Pancreas (tissue), 10 donors: ENCODE measurements at regions not wholly inside any gene's neighbourhood (a gene's known extent, or its start where the extent isn't known, plus 50 kb on each side); places are given as distances from the start of the nearest gene placed in this dataset.
"Not testable (repeated sequence)": the region's sequence is repeated elsewhere in the genome, so short reads cannot be mapped to it uniquely, and the experiment has no call there.

Source experiments
- ATAC-seq, 4 donors: fragments of 200-7000 bp; cut with Tn5 transposase; one replicate each; pipeline versions ENCODE4 v1.8.0 to v1.9.1; 2020; ENCODE audit warnings: mild to moderate bottlenecking in 4 of 4, moderate library complexity in 4 of 4
- DNase-seq, 6 donors: peaks; one replicate each; pipeline ENCODE4 v3.0.0-alpha.2; 2020
- FAIRE-seq: peaks from 2 replicates; lab custom pipeline; 2012; peaks lifted over from hg19 to GRCh38; lab: Jason Lieb, UNC
- H3K27ac ChIP-seq, 4 donors: fragments of 200-600 bp; sonication (generic); 1 replicate in 3 of 4; 2 replicates in 1 of 4; pipeline versions ENCODE4 v1.5.0 to v1.8.0; 2020
- H3K27me3 ChIP-seq, 4 donors: fragments of 200-600 bp; one replicate each; pipeline ENCODE4 v1.8.0; 2021
- H3K36me3 ChIP-seq, 3 donors: fragments of 200-600 bp; sonication (generic) in 1 of 3; one replicate each; pipeline versions ENCODE4 v1.5.0 to v1.8.0; 2020 to 2021
- H3K4me1 ChIP-seq, 3 donors: fragments of 200-600 bp; one replicate each; pipeline ENCODE4 v1.8.0; 2021
- H3K4me3 ChIP-seq, 4 donors: fragments of 200-600 bp; sonication (generic) in 2 of 4; one replicate each; pipeline versions ENCODE4 v1.5.0 to v1.8.0; 2020 to 2021
- H3K9me3 ChIP-seq, 4 donors: fragments of 200-600 bp; one replicate each; pipeline ENCODE4 v1.8.0; 2021
- WGBS, 2 donors: extraction: QIAGEN DNeasy Blood & Tissue Kit; methylation state at CpG; one replicate each; pipeline ENCODE4 v1.1.7; 2013; 5-methylcytosine and 5-hydroxymethylcytosine counted together
- intact Hi-C, 3 donors: fragments of 100-400 bp; cut with DNase I; formaldehyde crosslinking; loops; one replicate each; pipeline versions ENCODE4 v1.11.1 to v1.14.2; 2022
- TF ChIP-seq, protein P1 (sequence below), 4 donors: fragments of 200-600 bp; sonication (generic) in 3 of 4; IDR thresholded peaks; one replicate each; pipeline versions ENCODE4 v1.5.0 to v1.8.0; 2021; ENCODE audit warnings: antibody characterized with exemption in 4 of 4
- donor health status: healthy with polysubstance abuse.
- donor health status: DM: no; HTN: no; CAD: no; lungs with moderate emphysema.
- donor health status: DM: no; HTN: no; CAD: no.
- donor health status: control.
- donor health status: control.
- donor health status: Bipolar disorder and iron deficiency.
- donor health status: DM: yes; HTN: yes; CAD: no.
- donor health status: DM: no; HTN: no; CAD: no.
- donor health status: DM: no; HTN: no; CAD: no.
- donor health status: DM: yes; HTN: yes; CAD: no.

DNA sequence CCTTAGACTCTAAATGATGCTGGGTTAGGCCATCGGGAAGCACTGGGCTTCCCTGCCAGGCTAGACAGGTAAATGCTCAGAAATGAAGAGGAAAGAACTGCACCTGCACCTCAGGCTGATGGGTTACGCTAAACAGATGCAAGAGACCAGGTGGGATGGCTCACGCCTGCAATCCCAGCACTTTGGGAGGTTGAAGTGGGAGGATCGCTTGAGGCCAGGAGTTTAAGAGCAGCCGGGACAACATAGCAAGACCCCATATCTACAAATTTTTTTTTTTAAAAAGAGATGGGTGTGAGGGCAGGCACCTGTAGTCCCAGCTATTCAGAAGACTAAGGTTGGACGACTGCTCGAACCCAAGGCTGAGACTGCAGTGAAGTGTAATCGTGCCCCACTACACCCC is 634.7 kb downstream of the UQCRFS1 start:
- Histone ChIP-seq H3K9me3 (no peaks in the 10 kb centered on the region), H3K4me3 (no peak overlapping the region), H3K27ac (no peak overlapping the region), H3K36me3 (no peaks in the 10 kb centered on the region), H3K27me3 (no peaks in the 10 kb centered on the region), H3K4me1 (no peaks in the 10 kb centered on the region)
- TF ChIP-seq, protein P1, sequence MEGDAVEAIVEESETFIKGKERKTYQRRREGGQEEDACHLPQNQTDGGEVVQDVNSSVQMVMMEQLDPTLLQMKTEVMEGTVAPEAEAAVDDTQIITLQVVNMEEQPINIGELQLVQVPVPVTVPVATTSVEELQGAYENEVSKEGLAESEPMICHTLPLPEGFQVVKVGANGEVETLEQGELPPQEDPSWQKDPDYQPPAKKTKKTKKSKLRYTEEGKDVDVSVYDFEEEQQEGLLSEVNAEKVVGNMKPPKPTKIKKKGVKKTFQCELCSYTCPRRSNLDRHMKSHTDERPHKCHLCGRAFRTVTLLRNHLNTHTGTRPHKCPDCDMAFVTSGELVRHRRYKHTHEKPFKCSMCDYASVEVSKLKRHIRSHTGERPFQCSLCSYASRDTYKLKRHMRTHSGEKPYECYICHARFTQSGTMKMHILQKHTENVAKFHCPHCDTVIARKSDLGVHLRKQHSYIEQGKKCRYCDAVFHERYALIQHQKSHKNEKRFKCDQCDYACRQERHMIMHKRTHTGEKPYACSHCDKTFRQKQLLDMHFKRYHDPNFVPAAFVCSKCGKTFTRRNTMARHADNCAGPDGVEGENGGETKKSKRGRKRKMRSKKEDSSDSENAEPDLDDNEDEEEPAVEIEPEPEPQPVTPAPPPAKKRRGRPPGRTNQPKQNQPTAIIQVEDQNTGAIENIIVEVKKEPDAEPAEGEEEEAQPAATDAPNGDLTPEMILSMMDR (IDR thresholded peaks at IDR 0.05) = no peak
- 65 to 77% methylated on average over 8 of the region's 8 CpGs for WGBS, 2 donors
- no peak for FAIRE-seq
- intact Hi-C loops = no loop called here
- DNase-seq = no peak
- no peak for ATAC-seq

DNA sequence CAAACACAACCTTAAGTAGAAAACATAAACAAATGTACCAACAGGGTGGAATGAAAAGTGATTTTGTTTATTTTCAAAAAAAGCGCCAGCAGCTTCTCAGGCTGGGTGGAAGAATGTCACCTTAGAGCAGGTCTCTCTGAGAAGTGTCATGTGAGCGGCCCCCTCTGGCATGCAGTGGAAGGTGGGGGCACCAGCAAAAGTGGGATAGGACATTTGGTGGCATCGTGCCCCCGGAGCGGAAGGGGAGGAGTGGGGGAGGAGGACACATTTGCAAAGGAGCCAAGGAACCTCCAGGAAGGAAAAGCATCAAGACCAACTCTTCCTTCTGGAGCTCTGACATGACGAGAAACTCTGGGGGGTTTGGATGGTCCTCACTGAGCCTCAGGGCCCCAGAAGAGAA is 635.3 kb downstream of the UQCRFS1 start:
- Histone ChIP-seq H3K4me1 (no peaks in the 10 kb centered on the region), H3K9me3 (no peaks in the 10 kb centered on the region), H3K27ac (no peak overlapping the region), H3K36me3 (no peaks in the 10 kb centered on the region), H3K4me3 (no peak overlapping the region), H3K27me3 (no peaks in the 10 kb centered on the region)
- intact Hi-C loops = no loop called here
- WGBS, 2 donors = 68 to 73% methylated on average over 6 of the region's 6 CpGs
- DNase-seq (no peak), ATAC-seq (no peak), FAIRE-seq (no peak)
- TF ChIP-seq, protein P1 (IDR thresholded peaks at IDR 0.05) = no peak

DNA sequence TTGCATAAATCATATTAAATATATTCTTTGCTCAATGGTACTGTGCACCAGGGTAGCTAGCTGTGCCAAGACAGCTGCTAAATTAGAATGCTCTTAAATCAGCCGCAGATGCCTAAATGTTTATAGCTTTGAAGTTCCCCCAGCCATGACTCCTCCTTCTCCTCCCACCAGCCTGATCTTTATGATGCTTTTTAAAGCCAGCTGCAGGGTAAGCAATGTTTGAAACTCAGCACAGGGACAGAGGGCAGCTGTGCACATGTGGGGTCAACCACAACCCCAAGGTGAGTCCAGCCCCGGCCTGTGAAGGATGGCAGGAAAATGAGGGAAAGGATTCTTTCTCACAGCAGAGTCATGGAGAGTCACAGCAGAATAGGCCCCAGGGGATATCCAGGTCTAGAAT is 635.7 kb downstream of the UQCRFS1 start:
- intact Hi-C loops = no loop called here
- H3K36me3 ChIP-seq = no peaks in the 10 kb centered on the region
- FAIRE-seq (no peak), ATAC-seq (no peak), DNase-seq (no peak)
- H3K4me3 ChIP-seq = no peak overlapping the region
- no peaks in the 10 kb centered on the region for H3K4me1 ChIP-seq
- TF ChIP-seq, protein P1 (IDR thresholded peaks at IDR 0.05) = no peak
- H3K27me3 ChIP-seq = no peaks in the 10 kb centered on the region
- H3K9me3 ChIP-seq = no peaks in the 10 kb centered on the region
- no peak overlapping the region for H3K27ac ChIP-seq
- 68 to 74% methylated on average over 2 of the region's 2 CpGs for WGBS, 2 donors

DNA sequence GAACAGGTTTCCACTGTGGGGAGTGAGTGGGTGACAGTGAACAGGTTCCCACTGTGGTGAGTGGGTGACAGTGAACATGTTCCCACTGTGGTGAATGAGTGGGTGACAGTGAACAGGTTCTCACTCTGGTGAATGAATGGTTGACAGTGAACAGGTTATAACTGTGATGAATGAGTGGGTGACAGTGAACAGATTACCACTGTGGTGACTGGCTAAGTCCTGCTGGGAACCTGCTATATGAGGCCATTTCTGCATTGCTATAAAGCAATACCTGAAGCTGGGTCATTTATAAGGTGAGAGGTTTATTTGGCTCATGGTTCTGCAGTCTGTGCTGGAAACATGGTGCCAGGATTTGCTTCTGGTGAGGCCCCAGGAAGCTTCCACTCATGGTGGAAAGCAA is 637.1 kb downstream of the UQCRFS1 start:
- FAIRE-seq (no peak), ATAC-seq (no peak), DNase-seq (no peak)
- Histone ChIP-seq H3K9me3 (no peaks in the 10 kb centered on the region), H3K4me1 (no peaks in the 10 kb centered on the region), H3K4me3 (no peak overlapping the region), H3K36me3 (no peaks in the 10 kb centered on the region), H3K27me3 (no peaks in the 10 kb centered on the region), H3K27ac (no peak overlapping the region)
- TF ChIP-seq, protein P1 (IDR thresholded peaks at IDR 0.05) = no peak
- intact Hi-C loops = no loop called here

DNA sequence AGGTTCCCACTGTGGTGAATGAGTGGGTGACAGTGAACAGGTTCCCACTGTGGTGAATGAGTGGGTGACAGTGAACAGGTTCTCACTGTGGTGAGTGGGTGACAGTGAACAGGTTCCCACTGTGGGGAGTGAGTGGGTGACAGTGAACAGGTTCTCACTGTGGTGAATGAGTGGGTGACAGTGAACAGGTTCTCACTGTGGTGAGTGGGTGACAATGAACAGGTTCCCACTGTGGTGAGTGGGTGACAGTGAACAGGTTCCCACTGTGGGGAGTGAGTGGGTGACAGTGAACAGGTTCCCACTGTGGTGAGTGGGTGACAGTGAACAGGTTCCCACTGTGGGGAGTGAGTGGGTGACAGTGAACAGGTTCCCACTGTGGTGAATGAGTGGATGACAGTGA is 637.6 kb downstream of the UQCRFS1 start:
- ATAC-seq = not testable (repeated sequence)

DNA sequence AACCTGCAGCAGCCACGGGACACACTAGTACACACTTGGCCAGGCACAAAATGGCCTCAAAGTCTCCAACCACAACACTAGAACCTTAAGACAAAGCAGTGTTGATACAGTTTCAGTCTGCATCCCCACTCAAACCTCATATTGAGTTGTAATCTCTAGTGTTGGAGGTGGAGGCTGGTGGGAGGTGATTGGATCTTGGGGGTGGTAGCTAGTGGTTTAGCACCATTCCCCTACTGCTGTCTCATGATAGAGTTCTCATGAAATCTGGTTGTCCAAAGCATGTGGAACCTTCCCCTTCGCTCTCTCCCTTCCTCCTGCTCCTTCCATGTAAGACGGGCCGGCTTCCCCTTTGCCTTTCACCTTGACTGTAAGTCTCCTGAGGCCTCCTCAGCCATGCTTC is 638.7 kb downstream of the UQCRFS1 start:
- FAIRE-seq (no peak), ATAC-seq (no peak), DNase-seq (no peak)
- no peaks in the 10 kb centered on the region for H3K9me3 ChIP-seq
- H3K27ac ChIP-seq = no peak overlapping the region
- H3K27me3 ChIP-seq = no peaks in the 10 kb centered on the region
- H3K36me3 ChIP-seq = no peaks in the 10 kb centered on the region
- intact Hi-C loops = no loop called here
- TF ChIP-seq, protein P1 (IDR thresholded peaks at IDR 0.05) = no peak
- H3K4me3 ChIP-seq = no peak overlapping the region
- 85 to 90% methylated on average over 4 of the region's 4 CpGs for WGBS, 2 donors
- H3K4me1 ChIP-seq = no peaks in the 10 kb centered on the region

More for the DNA sequence above, 637.6 kb downstream of the UQCRFS1 start:
- intact Hi-C loops, H3K36me3 ChIP-seq, H3K27me3 ChIP-seq, DNase-seq, H3K4me1 ChIP-seq, H3K9me3 ChIP-seq, FAIRE-seq, H3K4me3 ChIP-seq, H3K27ac ChIP-seq: not testable (repeated sequence)
